HL-60 (cell line): ENCODE measurements at regions not wholly inside any gene's neighbourhood (a gene's known extent, or its start where the extent isn't known, plus 50 kb on each side); places are given as distances from the start of the nearest gene placed in this dataset.
A peak's percentile ranks its signal among the peaks of the same experiment; 100 is the strongest.

ENCODE experiments used
- DNase-seq, 2 experiments: peaks; one replicate each; pipeline ENCODE4 v3.0.0-alpha.2; 2010 to 2020; ENCODE audit warnings: low read depth in 1 of 2, low spot score in 1 of 2
- H3K27ac ChIP-seq: fragments of 250-450 bp; sonication (Bioruptor Pico); replicated peaks from 2 replicates; pipeline ENCODE4 v1.5.1; 2020; ENCODE audit warnings: mild to moderate bottlenecking, moderate library complexity
- H3K27me3 ChIP-seq: fragments of 250-450 bp; sonication (Bioruptor Pico); 2 replicates; pipeline ENCODE4 v1.5.1; 2021; ENCODE audit warnings: mild to moderate bottlenecking, moderate library complexity; ENCODE audit not compliant: insufficient read depth, poor library complexity, severe bottlenecking
- H3K4me3 ChIP-seq: replicated peaks from 2 replicates; pipeline ENCODE4 v1.5.1; 2011; ENCODE audit warnings: mild to moderate bottlenecking, control low read depth, low read length; ENCODE audit not compliant: insufficient read depth
- GABPA ChIP-seq: IDR thresholded peaks from 2 replicates; pipeline ENCODE4 v1.6.1; 2012; ENCODE audit warnings: low read depth
- POLR2AphosphoS5 ChIP-seq: IDR thresholded peaks from 2 replicates; pipeline ENCODE4 v1.6.1; 2012; ENCODE audit warnings: low read depth
- REST ChIP-seq: IDR thresholded peaks from 2 replicates; pipeline ENCODE4 v1.6.1; 2012; ENCODE audit warnings: low read depth; ENCODE audit not compliant: insufficient replicate concordance
- SPI1 ChIP-seq: IDR thresholded peaks from 2 replicates; pipeline ENCODE4 v1.6.1; 2012; ENCODE audit warnings: low read depth, mild to moderate bottlenecking, borderline replicate concordance
- TF ChIP-seq, protein P1 (sequence below): IDR thresholded peaks from one replicate; pipeline ENCODE4 v1.5.1; 2011; ENCODE audit warnings: low read length, control low read depth, inconsistent platforms; ENCODE audit not compliant: insufficient read depth

GRCh38 chr3:6165951-6166350 lies 695.0 kb upstream of the GRM7 start:
- TF ChIP-seq SPI1: no peak
- no peak for TF ChIP-seq GABPA
- TF ChIP-seq, protein P1, sequence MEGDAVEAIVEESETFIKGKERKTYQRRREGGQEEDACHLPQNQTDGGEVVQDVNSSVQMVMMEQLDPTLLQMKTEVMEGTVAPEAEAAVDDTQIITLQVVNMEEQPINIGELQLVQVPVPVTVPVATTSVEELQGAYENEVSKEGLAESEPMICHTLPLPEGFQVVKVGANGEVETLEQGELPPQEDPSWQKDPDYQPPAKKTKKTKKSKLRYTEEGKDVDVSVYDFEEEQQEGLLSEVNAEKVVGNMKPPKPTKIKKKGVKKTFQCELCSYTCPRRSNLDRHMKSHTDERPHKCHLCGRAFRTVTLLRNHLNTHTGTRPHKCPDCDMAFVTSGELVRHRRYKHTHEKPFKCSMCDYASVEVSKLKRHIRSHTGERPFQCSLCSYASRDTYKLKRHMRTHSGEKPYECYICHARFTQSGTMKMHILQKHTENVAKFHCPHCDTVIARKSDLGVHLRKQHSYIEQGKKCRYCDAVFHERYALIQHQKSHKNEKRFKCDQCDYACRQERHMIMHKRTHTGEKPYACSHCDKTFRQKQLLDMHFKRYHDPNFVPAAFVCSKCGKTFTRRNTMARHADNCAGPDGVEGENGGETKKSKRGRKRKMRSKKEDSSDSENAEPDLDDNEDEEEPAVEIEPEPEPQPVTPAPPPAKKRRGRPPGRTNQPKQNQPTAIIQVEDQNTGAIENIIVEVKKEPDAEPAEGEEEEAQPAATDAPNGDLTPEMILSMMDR: no peak
- no peak for TF ChIP-seq REST
- no peak for TF ChIP-seq POLR2AphosphoS5
- Histone ChIP-seq H3K4me3 (no peak overlapping the region), H3K27me3 (no peaks in the 10 kb centered on the region), H3K27ac (no peak overlapping the region)
- DNase-seq: no peak

DNA sequence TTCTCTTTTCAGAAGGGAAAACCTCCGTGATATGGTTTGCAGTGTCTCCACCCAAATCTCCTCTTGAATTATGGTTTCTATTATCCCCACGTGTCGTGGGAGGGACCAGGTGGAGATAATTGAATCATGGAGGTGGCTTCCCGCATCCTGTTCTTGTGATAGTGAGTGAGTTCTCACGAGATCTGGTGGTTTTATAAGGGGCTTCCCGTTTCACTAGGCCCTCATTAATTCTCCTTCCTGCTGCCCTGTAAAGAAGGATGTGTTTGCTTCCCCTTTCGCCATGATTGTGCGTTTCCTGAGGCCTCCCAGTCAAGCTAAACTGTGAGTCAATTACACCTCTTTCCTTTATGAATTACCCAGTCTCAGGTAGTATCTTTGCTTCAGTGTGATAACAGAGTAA lies 692.7 kb upstream of the GRM7 start:
- no peaks in the 10 kb centered on the region for H3K27me3 ChIP-seq
- DNase-seq: peak; percentile 10 to 70

GRCh38 chr3:6172871-6173642 lies 687.9 kb upstream of the GRM7 start:
- DNase-seq: no peak
- no peak overlapping the region for H3K4me3 ChIP-seq
- no peaks in the 10 kb centered on the region for H3K27me3 ChIP-seq
- TF ChIP-seq REST (no peak), POLR2AphosphoS5 (no peak), GABPA (no peak), SPI1 (no peak)
- TF ChIP-seq, protein P1: no peak
- no peak overlapping the region for H3K27ac ChIP-seq

More for the DNA sequence above, 692.7 kb upstream of the GRM7 start:
- Histone ChIP-seq H3K4me3 (no peak overlapping the region), H3K27ac (peak overlapping the region; percentile 51)
- TF ChIP-seq REST: no peak
- peak; percentile 57; the same call in 1 of the 2 replicates for TF ChIP-seq SPI1
- no peak for TF ChIP-seq POLR2AphosphoS5
- TF ChIP-seq, protein P1: no peak
- no peak for TF ChIP-seq GABPA
